HepG2 (cell line): ENCODE measurements at regions not wholly inside any gene's neighbourhood (a gene's known extent, or its start where the extent isn't known, plus 50 kb on each side); places are given as distances from the start of the nearest gene placed in this dataset.
"Not testable (repeated sequence)": the region's sequence is repeated elsewhere in the genome, so short reads cannot be mapped to it uniquely, and the experiment has no call there.

Source experiments
- ATAC-seq: fragments of 200-7000 bp; cut with Tn5 transposase; 3 replicates; pipeline ENCODE4 v1.9.1; 2020; ENCODE audit warnings: mild to moderate bottlenecking, moderate library complexity
- BruUV-seq: library from RNA; stranded (reverse); fragments of 400-500 nt; replicated peaks from 2 replicates; lab custom pipeline; 2021; lab: Mats Ljungman, UMichigan
- CTCF ChIA-PET: fragments of 300-600 bp; formaldehyde crosslinking; extraction: SDS; loops from one replicate; lab custom pipeline; 2021; ENCODE audit warnings: low total read pairs, inconsistent platforms, low intra/inter-chr PET ratio; lab: Yijun Ruan, JAX
- POLR2A ChIA-PET: fragments of 350-600 bp; sonication (Branson Sonifier 250); formaldehyde crosslinking; loops from one replicate; lab custom pipeline; 2020; ENCODE audit warnings: antibody characterized with exemption, inconsistent platforms; lab: Yijun Ruan, JAX
- DNase-seq: peaks from one replicate; pipeline ENCODE4 v3.0.0-alpha.2; 2015; ENCODE audit warnings: low spot score
- FAIRE-seq: peaks from 3 replicates; lab custom pipeline; 2011; peaks lifted over from hg19 to GRCh38; lab: Jason Lieb, UNC
- H2AFZ ChIP-seq: one replicate; pipeline ENCODE4 v1.6.1; 2011; ENCODE audit warnings: low read length, inconsistent platforms
- H3K27ac ChIP-seq: fragments of 300-600 bp; 3 replicates; pipeline ENCODE4 v1.8.0; 2011; ENCODE audit warnings: mixed run types, mild to moderate bottlenecking, mixed read lengths, low read length, inconsistent platforms; ENCODE audit not compliant: insufficient read depth; ENCODE audit errors: extremely low read length
- H3K27me3 ChIP-seq, 2 experiments: fragments of 200-600 bp in 1 of 2; 2 replicates in 1 of 2; 3 replicates in 1 of 2; pipeline versions ENCODE4 v1.6.0 to v1.8.0; 2011; ENCODE audit warnings: low read length in 2 of 2, mild to moderate bottlenecking in 2 of 2, moderate library complexity in 2 of 2, inconsistent platforms in 1 of 2; ENCODE audit not compliant: insufficient read depth in 2 of 2, control insufficient read depth in 1 of 2
- H3K36me3 ChIP-seq, 2 experiments: fragments of 200-600 bp in 1 of 2; replicated peaks in 1 of 2; 2 replicates in 1 of 2; 3 replicates in 1 of 2; pipeline versions ENCODE4 v1.5.1 to v1.8.0; 2011; ENCODE audit warnings: low read length in 2 of 2, inconsistent platforms in 1 of 2; ENCODE audit not compliant: insufficient read depth in 2 of 2, control insufficient read depth in 1 of 2
- H3K4me1 ChIP-seq: 2 replicates; pipeline ENCODE4 v1.5.1; 2012; ENCODE audit warnings: low read length, inconsistent platforms; ENCODE audit not compliant: insufficient read depth
- H3K4me2 ChIP-seq: 2 replicates; pipeline ENCODE4 v1.6.0; 2011; ENCODE audit warnings: low read depth, low read length, inconsistent platforms
- H3K4me3 ChIP-seq, 3 experiments: fragments of 200-600 bp in 1 of 3; sonication (generic), shearing (Covaris generic) in 1 of 3; replicated peaks in 1 of 3; 2 replicates each; pipeline ENCODE4 v1.5.1; 2011 to 2016; ENCODE audit warnings: low read length in 3 of 3, inconsistent platforms in 2 of 3, low read depth in 2 of 3, mild to moderate bottlenecking in 2 of 3, control low read depth in 1 of 3, mixed read lengths in 1 of 3; ENCODE audit not compliant: insufficient read depth in 1 of 3
- H3K79me2 ChIP-seq: one replicate; pipeline ENCODE4 v1.6.1; 2011; ENCODE audit warnings: low read length, inconsistent platforms; ENCODE audit not compliant: insufficient read depth
- H3K9ac ChIP-seq: 2 replicates; pipeline ENCODE4 v1.6.0; 2011; ENCODE audit warnings: mild to moderate bottlenecking, low read depth, low read length, inconsistent platforms; ENCODE audit not compliant: insufficient read depth
- H3K9me3 ChIP-seq: 2 replicates; pipeline ENCODE4 v1.5.1; 2012; ENCODE audit warnings: mild to moderate bottlenecking, low read length
- H4K20me1 ChIP-seq: 2 replicates; pipeline ENCODE4 v1.6.0; 2011; ENCODE audit warnings: inconsistent platforms, mild to moderate bottlenecking, low read length, moderate library complexity; ENCODE audit not compliant: insufficient read depth
- POLR2A ChIP-seq, 2 experiments: IDR thresholded peaks; 2 replicates each; pipeline ENCODE4 v1.6.1; 2011; ENCODE audit warnings: low read depth in 2 of 2, low read length in 2 of 2, mild to moderate bottlenecking in 1 of 2, moderate library complexity in 1 of 2; ENCODE audit not compliant: insufficient read depth in 1 of 2
- TARDBP ChIP-seq: sonication (generic); formaldehyde crosslinking; IDR thresholded peaks from 2 replicates; pipeline ENCODE4 v1.8.0; 2022; ENCODE audit warnings: mild to moderate bottlenecking, missing genetic modification reagents
- ZBTB7B ChIP-seq: sonication (generic); formaldehyde crosslinking; IDR thresholded peaks from 2 replicates; pipeline ENCODE4 v1.4.0; 2020; ENCODE audit warnings: missing genetic modification reagents
- ZNF510 ChIP-seq: sonication (generic); formaldehyde crosslinking; IDR thresholded peaks from 2 replicates; pipeline ENCODE4 v1.4.0; 2020; ENCODE audit warnings: low read depth, mild to moderate bottlenecking, missing genetic modification reagents
- ZNF570 ChIP-seq: sonication (generic); formaldehyde crosslinking; IDR thresholded peaks from 2 replicates; pipeline ENCODE4 v1.4.0; 2020; ENCODE audit warnings: mild to moderate bottlenecking, missing genetic modification reagents, borderline replicate concordance
- ZNF724P ChIP-seq: sonication (generic); formaldehyde crosslinking; IDR thresholded peaks from 2 replicates; pipeline ENCODE4 v1.8.0; 2022; ENCODE audit warnings: missing genetic modification reagents, borderline replicate concordance
- WGBS: methylation state at CpG from one replicate; pipeline ENCODE4 v1.1.6; 2017; ENCODE audit warnings: low lambda C conversion rate; 5-methylcytosine and 5-hydroxymethylcytosine counted together
- in situ Hi-C: cut with HindIII; loops from 2 replicates; pipeline ENCODE4 v1.10.0; 2017; ENCODE audit warnings: low pct_unique_long_range_greater_than_20kb; ENCODE audit not compliant: extremely low pct_ligation_motif_present
- intact Hi-C: fragments of 100-400 bp; cut with micrococcal nuclease; formaldehyde crosslinking; loops from one replicate; pipeline ENCODE4 v1.10.0; 2022; ENCODE audit not compliant: unreplicated experiment

GRCh38 chrX:3442691-3443090 is 96.2 kb upstream of the MXRA5 start:
- Histone ChIP-seq H3K4me2 (no peak overlapping the region), H3K36me3 (no peaks in the 10 kb centered on the region), H3K4me1 (no peaks in the 10 kb centered on the region), H3K79me2 (no peaks in the 10 kb centered on the region), H3K4me3 (no peak overlapping the region), H3K27ac (no peak overlapping the region), H3K27me3 (no peaks in the 10 kb centered on the region)
- no TSS peak for BruUV-seq
- DNase-seq (no peak), ATAC-seq (no peak), FAIRE-seq (no peak)
- intact Hi-C loops: no loop called here
- in situ Hi-C loops: no loop called here
- POLR2A ChIA-PET: no interaction called here
- 14% methylated on average over 6 of the region's 8 CpGs for WGBS
- TF ChIP-seq ZNF570 (CRISPR knock-in tag): no peak
- no peak for TF ChIP-seq POLR2A (IDR thresholded peaks at IDR 0.05; ENCODE audit: insufficient read depth in 1 of 2, low read depth in 2 of 2, low read length in 2 of 2)
- TF ChIP-seq ZBTB7B (CRISPR knock-in tag): no peak
- TF ChIP-seq, all 625 proteins: peak for 0
- no peak overlapping the region for H2AFZ ChIP-seq
- H3K9me3 ChIP-seq: no peaks in the 10 kb centered on the region
- no peaks in the 10 kb centered on the region for H4K20me1 ChIP-seq
- CTCF ChIA-PET: no interaction called here
- H3K9ac ChIP-seq: no peak overlapping the region

GRCh38 chrX:3440981-3441380 is 94.5 kb upstream of the MXRA5 start:
- intact Hi-C loops: no loop called here
- no peaks in the 10 kb centered on the region for H3K79me2 ChIP-seq
- no peak overlapping the region for H2AFZ ChIP-seq
- H3K9ac ChIP-seq: no peak overlapping the region
- no peak for ATAC-seq
- no peak overlapping the region for H3K4me2 ChIP-seq
- no peak overlapping the region for H3K4me3 ChIP-seq
- in situ Hi-C loops: no loop called here
- whole genome bisulfite sequencing: no CpG with 5 or more reads among the region's 5 CpGs
- H3K36me3 ChIP-seq: no peaks in the 10 kb centered on the region
- TF ChIP-seq ZNF510 (CRISPR knock-in tag) (no peak), ZNF724P (CRISPR knock-in tag) (no peak), TARDBP (CRISPR knock-in tag) (no peak)
- ChIA-PET POLR2A (no interaction called here), CTCF (no interaction called here)
- no peaks in the 10 kb centered on the region for H3K27me3 ChIP-seq
- H3K9me3 ChIP-seq: no peaks in the 10 kb centered on the region
- H4K20me1 ChIP-seq: no peaks in the 10 kb centered on the region
- no peak for FAIRE-seq
- H3K27ac ChIP-seq: no peak overlapping the region
- H3K4me1 ChIP-seq: no peaks in the 10 kb centered on the region
- BruUV-seq: no TSS peak
- no peak for DNase-seq

- FAIRE-seq, ATAC-seq, H3K27ac ChIP-seq, H3K36me3 ChIP-seq, in situ Hi-C loops, H3K27me3 ChIP-seq, H2AFZ ChIP-seq, DNase-seq, H3K79me2 ChIP-seq, POLR2A ChIA-PET, H3K9ac ChIP-seq, intact Hi-C loops, H3K4me2 ChIP-seq, H4K20me1 ChIP-seq, H3K4me3 ChIP-seq, BruUV-seq, H3K9me3 ChIP-seq, CTCF ChIA-PET, H3K4me1 ChIP-seq: not testable (repeated sequence)
- 13% methylated on average over 3 of the region's 25 CpGs for WGBS
Observed at GRCh38 chrX:3435916-3436315, 89.5 kb upstream of the MXRA5 start.
